M059J (cell line): ENCODE measurements at regions not wholly inside any gene's neighbourhood (a gene's known extent, or its start where the extent isn't known, plus 50 kb on each side); places are given as distances from the start of the nearest gene placed in this dataset.

Experiments used
- DNase-seq: peaks from one replicate; pipeline ENCODE4 v3.0.0-alpha.2; 2012; ENCODE audit warnings: low read depth

DNA sequence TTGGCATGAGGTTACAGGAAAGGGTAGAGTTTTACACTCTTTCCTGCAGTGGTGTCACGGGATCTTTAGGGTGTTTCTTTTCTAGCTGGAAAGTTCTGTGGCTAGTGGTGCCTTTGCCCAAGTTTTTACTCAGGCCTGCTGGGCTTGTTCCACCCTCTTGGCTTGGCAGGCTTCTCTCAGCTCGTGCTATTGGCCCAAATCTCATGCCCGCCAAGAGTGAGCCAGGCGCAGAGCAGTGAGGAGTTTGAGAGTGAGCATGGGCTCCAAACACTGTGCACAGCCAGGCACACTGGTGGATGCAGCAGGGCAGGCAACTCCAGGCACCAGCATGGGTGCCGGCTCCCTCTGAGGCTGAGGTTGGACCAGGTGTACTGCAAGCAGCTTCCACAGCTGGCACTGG is 206.5 kb downstream of the SAMD5 start:
- no peak for DNase-seq

DNA sequence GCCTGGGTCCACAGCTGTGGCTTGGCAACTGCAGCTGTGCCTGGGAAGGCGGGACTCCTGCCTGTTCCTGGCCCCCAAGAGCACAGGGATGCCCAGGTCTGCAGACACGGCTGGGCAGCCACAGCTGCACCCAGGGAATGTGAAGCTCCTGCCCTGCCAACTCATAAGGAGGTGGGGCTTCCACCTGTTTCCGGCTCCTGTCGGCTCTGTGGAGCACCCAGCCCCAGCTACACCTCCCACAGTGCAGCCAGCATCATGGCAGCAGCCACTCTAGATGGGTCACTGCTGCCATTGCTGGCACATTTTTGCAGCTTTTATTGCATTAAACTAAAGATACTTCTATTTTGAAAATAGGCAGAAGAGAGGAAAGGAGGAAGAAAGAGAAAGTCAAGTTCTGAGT is 207.9 kb downstream of the SAMD5 start:
- peak; percentile 10 for DNase-seq

DNA sequence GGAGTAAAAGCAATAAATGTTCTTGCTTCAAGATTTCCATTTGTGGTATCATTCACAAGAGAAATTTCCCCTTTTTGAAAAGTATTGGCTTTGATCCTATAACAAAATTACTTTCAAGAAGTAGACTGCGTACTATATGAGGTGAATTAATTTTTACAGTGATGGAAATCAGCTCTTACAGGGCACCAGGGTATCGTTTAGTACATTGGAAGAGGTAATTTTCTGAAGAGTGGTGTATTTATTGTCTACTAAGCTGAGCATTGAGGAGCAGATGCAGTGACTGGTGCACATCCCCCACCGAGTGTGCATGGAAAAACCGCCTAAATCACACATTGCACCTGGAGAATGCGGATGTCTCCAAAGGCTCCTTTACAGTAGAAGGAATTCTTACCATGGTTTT is 209.5 kb downstream of the SAMD5 start:
- no peak for DNase-seq

DNA sequence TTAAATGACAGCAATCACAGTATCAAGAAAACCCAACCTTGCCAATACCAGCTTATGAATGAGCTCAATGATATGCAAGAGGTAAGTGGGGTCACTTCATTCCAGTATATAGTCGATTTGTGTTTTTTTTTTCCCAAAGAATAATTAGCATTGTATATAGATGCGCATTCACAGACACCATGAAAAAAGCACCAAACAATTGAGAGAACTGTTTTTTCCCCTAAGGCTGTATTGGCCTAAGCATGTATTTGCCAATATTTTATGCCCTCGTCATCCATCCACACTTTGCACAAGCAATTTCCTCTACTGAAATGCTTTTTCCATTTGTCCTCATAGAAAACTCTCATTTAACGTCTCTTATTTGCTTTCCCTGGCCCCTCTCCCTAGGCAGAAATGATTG is 213.7 kb downstream of the SAMD5 start:
- DNase-seq: no peak

DNA sequence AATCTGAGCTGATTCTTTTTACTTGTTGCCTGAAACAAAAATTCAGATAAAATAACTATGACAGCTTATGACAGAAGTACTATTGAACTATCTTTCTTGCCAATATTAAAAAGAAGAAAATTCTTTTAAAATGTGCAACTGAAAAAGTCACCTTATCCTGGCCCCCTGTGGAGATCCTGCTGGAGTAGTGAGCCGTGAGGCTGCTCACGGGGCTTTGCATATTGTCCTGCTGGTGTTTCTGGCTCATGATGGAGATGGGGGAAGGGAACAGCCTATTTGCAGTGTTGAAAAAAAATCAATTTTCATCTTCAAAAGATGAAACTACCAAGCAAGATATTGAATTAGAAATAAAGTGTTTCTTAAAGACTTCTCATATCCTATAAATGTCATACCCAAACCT is 216.0 kb downstream of the SAMD5 start:
- DNase-seq: no peak

DNA sequence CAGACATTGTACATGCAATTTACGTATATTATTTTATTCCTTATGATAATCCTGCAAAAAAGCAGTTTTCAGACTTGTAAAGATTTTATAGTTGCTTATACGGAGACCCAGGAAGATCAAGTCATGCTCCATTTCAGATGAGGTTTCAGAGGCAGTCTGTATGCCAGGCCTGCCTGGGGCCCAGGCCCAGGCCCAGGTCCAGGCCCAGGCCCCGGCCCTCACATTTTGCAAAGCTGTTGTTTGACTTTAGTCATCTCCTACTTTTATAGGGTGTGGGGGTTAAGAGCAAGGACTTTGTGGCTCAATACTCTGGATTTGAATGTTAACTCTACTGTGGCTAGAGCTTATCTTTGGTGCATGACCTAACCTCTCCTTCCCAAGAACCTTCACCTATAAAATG is 217.9 kb downstream of the SAMD5 start:
- no peak for DNase-seq

DNA sequence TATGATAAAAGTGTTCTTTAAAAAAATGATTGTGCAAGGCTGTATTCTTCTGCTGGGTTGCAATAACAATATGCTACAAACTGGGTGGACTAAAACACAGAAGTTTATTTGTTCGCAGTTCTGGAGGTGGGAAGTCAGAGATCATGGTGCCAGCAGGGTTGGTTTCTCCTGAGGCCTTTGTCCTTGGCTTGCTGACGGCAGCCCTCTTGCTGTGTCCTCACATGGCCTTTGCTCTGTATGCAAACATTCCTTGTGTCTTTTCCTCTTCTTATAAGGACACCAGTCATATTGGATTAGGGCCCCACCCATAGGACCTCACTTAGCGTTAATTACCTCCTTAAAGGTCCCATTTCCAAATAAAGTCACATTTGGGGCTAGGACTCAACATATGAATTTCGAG is 220.4 kb downstream of the SAMD5 start:
- DNase-seq: no peak

DNA sequence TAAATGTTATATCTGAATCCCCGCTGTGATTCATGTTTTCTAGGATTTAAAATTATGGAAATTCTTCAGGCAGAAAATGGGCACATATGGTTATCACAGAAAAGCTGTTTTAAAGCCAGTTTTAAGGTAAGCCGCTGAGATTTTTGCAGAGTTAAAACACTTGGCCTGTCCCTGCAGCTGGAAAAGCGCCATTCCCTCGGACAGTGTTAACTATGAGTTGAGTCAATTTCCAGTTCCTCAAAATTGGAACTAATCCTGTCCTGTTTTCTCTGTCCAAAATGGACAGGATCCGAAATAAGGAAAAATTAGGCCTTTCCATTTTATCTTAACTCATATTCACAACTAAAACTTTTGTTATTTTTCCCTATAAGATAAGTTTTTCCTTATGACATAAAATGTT is 225.2 kb downstream of the SAMD5 start:
- no peak for DNase-seq

DNA sequence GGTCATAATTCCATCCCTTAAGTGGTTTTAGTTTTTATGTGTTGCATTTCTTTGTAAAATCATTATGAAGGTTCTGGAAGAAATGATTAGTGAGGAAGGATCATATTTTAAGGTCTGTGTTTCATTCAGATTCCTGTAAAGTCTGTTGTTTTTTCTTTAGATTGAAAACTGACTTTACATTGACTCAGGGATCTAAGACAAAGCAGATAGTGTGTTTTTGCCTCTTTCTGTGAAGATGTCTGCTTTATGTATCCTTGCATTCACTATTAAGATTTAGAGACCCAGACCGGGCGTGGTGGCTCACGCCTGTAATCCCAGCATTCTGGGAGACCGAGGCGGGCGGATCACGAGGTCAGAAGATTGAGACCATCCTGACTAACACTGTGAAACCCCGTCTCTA is 225.7 kb downstream of the SAMD5 start:
- no peak for DNase-seq

DNA sequence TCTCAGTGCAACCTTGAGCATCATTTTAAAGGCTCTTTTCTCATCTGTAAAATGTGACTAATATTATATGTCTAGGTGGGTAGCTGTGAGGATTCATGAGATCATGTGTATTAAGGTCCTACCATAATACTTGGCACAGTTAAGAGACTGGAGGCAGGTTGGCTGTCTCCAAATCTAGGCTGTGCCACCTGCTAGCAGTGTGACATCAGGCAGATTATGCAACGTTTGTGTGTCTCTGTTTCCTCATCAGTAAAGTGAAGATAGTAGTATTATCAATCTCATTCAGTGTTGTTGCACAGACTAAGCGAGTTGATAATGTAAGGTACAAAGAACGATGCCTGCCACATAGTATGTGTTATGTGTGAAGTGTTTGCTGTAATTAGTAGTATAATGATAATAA is 227.4 kb downstream of the SAMD5 start:
- no peak for DNase-seq

DNA sequence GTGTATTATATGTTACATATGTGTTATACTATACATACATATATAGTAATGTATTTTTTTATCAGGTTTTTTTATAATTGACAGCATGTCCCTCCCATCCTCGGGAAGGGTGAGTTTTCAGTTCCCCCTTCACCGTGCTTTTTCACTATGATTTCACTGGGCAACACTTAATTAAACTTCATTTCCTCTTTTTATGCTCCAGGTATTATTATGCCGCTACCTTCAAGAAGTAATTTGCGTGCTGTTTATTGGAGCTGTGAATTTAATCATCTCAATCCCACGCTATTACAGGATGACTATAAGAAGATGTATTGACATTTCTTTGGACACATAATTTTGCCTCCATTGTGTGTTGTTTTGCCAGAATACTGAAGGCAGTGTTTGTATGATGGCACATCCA is 228.6 kb downstream of the SAMD5 start:
- no peak for DNase-seq

DNA sequence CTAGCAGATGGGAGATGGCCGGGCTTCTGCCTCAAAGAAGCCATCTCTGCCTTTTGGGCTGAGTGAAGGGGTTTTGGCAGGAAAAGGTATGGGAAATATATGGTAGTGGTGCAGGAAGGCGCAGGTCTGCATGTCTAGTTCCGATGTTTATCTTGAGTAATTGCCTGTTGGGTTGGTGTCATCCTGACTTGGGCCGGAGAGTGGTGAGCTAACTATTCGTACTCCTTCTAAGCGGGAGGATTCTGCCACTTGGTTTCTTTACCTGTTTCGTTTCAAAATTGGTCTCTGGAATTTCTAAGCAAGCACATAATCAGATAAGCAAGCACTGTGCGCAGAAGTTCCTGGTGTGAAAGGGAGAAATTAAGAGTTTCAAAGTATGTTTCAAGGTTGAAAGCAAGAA is 229.6 kb downstream of the SAMD5 start:
- no peak for DNase-seq

DNA sequence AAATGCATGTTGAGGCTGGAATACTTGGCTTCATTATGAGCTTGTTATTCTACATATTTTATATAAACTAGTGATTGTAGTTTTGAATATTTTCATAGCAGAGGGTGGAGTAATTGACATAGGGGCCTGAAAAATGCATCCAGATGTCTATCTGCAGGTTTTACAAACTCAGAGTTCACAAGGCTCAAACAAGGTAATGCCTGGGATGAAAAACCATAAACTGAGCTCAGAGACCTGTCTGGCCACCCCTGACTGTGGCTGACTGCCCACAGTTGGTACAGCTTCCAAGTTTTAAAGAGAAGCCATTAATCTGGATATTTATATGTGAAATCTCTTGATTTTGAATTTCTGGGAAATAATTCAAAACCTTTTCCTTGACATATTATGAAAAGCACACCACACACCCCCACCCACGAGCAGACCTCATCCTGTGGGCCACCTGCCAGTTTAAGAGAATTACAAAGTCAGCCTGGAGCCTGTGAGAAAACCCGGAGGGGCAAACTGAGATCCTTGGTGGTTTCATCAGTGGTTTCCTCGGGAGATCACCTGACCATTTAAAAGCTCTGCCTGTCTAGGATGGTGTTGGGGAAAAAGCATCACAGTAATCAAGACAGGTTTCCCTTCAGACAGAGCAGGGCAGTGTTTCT is 230.1 kb downstream of the SAMD5 start:
- DNase-seq: peak; percentile 45

DNA sequence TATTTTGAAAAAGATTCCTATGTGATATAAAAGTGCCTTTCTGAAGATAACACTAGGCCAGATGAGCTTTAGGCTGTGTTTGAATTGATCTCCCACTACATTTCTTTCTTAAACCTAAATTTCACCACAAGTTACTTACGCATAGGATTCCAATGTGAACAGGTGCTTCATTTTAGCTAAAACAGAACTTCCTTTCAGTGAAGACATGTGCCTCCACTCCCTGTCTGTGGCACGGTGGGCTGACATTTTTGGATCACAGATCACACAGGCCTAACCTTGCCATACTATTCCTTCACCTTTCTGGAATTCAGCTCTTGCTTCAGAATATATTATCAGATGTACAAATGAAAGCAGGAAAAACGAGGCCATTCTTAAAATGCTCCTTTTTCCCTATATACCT is 231.8 kb downstream of the SAMD5 start:
- DNase-seq: no peak

DNA sequence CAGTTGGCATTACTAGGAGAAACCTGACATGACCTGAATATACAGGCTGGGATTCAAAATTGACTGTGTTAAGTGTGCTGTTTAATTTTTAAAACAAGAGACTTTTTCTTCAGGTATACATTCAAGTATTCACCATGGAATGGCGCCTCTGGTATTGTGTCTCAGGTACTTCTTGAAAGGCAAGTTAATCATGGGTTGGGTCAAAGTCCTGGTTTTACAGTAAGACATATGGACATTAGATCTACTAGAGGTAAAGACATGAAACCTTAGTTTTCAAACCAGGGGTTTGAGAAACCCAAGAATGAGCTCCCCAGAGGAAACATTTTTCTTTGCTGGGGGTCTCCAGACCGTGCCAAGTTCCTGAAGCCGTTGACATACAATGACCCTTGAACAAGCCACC is 232.4 kb downstream of the SAMD5 start:
- DNase-seq: no peak

DNA sequence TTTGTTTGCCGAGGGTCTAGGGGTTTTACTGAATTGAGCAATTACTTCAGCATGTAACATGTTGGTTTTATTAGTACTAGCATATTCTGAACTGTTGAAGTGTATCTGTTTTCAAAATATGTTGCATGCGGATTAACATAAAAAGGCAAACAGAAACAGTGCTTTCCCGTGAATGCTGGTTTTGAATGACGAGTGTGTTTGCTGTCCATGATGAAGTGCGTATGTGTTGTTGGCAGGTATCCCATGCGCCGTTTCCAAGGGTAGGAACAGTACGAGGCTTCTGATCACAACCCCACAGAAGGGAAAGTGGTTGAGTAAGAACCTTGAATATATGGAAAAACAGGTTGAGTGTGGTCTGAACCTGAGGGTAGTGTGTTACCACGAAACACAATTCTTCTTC is 232.9 kb downstream of the SAMD5 start:
- no peak for DNase-seq

DNA sequence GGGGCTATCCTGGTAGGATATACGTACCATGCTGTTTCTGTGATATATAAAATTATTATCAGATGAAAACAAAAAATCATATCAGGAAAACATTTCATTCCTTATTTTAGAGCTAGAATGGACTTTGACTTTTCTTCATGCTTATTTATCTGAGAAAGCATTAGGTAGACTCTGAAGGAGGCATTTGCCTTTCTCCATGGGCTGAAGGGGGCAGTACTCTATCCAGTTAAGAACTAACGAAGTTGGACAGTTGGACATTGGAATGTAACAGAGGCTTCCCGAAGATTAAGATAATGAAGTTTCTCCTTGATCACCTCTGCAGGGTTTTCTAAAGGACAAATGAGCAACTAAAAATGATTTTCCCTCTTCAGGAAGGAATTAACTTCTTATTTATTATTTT is 233.9 kb downstream of the SAMD5 start:
- no peak for DNase-seq

DNA sequence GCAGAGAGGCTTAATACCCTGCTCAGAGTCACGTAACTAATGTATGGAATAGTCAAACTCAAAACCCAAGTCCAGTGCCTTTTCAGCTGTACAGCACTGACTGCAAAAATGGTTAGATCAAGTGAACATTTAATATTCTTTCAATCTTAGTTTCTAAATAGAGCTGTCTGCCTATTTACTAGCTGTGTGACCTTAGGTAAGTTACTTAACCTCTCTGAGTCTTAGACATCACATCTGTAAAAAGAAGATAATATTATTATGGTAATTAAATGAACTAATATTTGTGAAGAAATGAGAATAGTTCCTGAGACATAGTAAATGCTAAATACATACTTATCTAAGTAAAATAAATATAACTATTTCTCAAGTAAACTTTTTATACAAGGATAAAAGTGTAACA is 235.5 kb downstream of the SAMD5 start:
- DNase-seq: no peak

DNA sequence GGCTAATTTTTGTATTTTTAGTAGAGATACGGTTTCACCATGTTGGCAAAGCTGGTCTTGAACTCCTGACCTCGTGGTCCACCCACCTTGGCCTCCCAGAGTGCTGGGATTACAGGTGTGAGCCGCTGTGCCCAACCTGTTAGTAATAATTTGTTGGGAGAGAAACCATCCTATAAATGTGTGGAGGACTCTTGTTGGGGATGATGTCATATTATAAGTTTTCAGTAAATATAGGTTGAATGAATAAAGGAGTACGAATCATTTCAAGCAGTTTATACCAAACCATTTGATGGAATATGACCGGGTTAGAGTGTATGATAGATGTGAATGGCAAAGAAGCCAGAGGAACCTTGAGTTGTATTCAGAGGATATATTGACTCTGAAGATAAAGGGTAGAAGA is 240.8 kb downstream of the SAMD5 start:
- no peak for DNase-seq

DNA sequence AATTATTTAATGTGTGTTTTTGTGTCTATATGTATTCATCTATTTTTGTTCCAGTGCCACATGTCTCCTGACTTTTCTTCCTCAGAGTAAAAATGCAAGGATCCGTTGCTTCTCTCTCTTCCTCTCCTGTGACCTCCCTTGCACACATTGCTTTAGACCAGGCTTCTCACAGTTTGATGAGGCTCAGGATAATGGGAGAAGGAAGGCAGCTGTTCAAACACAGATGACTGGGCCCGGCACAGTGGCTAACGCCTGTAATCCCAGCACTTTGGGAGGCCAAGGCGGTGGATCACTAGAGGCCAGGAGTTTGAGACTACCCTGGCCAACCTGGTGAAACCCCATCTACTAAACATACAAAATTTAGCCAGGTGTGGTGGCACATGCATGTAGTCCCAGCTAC is 241.9 kb downstream of the SAMD5 start:
- no peak for DNase-seq

DNA sequence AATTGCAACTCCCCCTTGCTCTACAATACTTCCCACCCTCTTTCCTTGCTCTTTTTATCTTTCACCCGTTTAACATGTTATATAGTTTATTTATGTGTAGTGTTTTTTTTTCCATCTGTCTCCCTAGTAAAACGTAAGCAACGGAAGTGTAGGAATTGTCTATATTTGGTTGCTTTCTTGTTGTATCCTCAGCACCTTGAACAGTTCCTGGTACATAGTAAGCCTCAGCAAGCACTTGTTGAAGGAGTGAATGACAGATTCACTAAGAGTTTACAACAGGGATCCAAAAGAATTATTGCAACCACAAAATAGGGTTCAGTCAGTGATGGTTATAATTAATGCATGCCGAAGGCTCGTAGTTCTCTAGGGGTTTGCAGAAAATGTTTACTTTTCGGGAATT is 242.7 kb downstream of the SAMD5 start:
- DNase-seq: no peak

DNA sequence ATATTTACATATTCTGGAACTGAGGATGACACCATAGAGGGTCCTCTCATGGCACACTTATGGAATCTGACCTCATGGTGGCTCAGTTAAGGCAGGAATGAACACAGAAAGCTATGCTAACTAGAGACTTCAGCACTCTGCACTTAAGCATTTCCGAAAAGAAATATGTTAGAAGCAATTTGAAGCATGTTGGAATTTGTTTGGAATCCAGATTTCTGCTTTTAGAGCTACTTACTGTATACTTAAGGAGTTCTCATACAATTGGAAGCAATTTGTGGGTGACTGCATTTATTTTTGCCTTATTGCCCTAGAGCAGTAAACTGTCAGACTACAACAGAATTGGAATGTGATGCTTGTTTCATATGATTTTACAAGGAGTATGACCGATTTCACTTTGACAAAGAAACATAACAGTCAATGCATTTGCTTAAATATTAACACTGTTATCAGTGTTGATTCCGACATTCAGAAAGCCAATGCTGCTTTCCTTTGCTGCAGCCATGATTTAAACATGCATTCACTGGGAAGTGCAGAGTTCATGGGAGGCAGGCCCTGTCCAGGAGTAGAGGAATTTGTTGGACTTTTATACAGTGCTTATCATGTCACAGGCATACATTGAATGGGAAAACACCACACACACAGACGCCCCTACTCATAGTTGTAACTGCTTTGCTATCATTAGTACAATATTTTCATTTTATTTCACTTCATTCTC is 244.4 kb downstream of the SAMD5 start:
- no peak for DNase-seq

DNA sequence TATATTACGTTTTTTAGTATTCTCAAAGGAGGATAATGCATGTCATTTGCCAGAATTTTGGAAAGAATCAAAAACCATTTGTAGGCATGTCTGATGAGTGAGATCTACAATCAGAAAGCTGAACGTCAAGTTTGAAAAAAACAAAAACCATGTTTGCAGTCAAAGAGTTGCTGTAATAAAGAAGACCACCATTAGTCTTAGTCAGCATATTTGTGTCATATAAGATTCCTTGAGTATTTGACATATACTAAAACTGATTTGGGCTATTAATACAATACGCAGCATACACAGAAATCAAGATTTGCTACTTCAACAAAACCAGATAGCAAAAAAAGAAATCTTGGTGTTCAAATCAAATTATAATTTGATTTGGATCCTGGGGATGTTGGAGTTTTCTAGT is 247.5 kb downstream of the SAMD5 start:
- DNase-seq: no peak

DNA sequence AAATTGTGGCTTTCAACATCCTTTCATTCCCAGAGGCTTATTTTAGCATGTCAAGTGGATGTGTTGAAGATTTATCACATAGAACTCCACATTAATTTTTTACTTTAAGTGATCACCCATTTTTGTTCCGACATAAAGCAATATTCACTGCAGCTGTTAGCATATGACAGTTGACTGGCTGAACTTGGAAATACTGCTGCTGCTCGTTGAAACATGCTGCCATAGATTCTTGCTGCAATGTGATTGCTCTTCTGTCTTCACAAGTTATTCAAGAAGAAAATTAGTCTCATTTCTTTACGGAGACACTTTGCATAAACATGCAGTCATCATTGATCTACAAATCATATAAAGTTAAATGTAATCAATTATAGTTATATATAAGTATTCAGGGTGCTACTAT is 248.4 kb downstream of the SAMD5 start:
- no peak for DNase-seq
